Tibial artery (tissue), 4 donors: ENCODE measurements at regions not wholly inside any gene's neighbourhood (a gene's known extent, or its start where the extent isn't known, plus 50 kb on each side); places are given as distances from the start of the nearest gene placed in this dataset.

Source experiments
- DNase-seq, 2 donors: peaks; one replicate each; pipeline ENCODE4 v3.0.0-alpha.2; 2019
- H3K27ac ChIP-seq, 2 donors: fragments of 200-600 bp; sonication (generic) in 1 of 2; 1 replicate in 1 of 2; 2 replicates in 1 of 2; pipeline ENCODE4 v1.5.1; 2018 to 2019; ENCODE audit warnings: mild to moderate bottlenecking in 1 of 2
- H3K27me3 ChIP-seq, 2 donors: fragments of 200-600 bp; sonication (generic) in 1 of 2; one replicate each; pipeline versions ENCODE4 v1.5.1 to v1.6.0; 2016 to 2019
- H3K36me3 ChIP-seq, 3 donors: fragments of 200-600 bp; sonication (generic) in 2 of 3; one replicate each; pipeline ENCODE4 v1.5.1; 2016 to 2019; ENCODE audit warnings: mild to moderate bottlenecking in 2 of 3
- H3K4me1 ChIP-seq, 4 donors: fragments of 200-600 bp; sonication (generic) in 2 of 4; 1 replicate in 3 of 4; 2 replicates in 1 of 4; pipeline ENCODE4 v1.5.1; 2016 to 2019
- H3K4me3 ChIP-seq, 2 donors: fragments of 200-600 bp; sonication (generic) in 1 of 2; 1 replicate in 1 of 2; 2 replicates in 1 of 2; pipeline ENCODE4 v1.5.1; 2018 to 2019; ENCODE audit warnings: mild to moderate bottlenecking in 2 of 2
- H3K9me3 ChIP-seq, 3 donors: fragments of 200-600 bp; sonication (generic) in 1 of 3; one replicate each; pipeline ENCODE4 v1.5.1; 2016 to 2019
- CTCF ChIP-seq, 2 experiments: fragments of 200-600 bp in 1 of 2; fragments of 450-650 bp in 1 of 2; IDR thresholded peaks; one replicate each; pipeline ENCODE4 v1.5.1; 2017 to 2019; ENCODE audit warnings: antibody characterized with exemption in 2 of 2, mild to moderate bottlenecking in 1 of 2, moderate library complexity in 1 of 2
- intact Hi-C: fragments of 100-400 bp; cut with DNase I; formaldehyde crosslinking; loops from one replicate; pipeline ENCODE4 v1.15.0; 2023; ENCODE audit warnings: low total_unique reads

DNA sequence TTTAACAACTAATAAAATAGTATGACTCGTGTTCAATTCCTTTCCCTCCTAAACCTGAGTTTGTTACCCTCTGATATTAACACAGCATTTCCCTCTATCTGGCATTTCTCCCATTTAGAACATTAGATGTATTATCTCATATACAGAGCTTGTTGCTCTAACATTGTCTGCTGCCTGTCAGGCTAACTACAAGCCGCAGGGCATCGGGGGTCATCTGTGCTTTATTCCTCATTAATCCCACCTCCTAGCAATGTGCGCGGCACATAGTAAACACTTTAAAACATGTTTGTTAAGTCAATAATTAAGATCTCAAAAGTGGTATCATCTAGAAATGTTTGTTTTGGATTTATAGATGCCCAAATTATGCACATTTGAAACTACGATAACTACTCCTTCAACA lies 52.9 kb upstream of the NEBL start:
- H3K9me3 ChIP-seq, result no peaks in the 10 kb centered on the region
- H3K4me1 ChIP-seq, result no peaks in the 10 kb centered on the region
- H3K4me3 ChIP-seq, result no peak overlapping the region
- DNase-seq, result no peak
- no peak for TF ChIP-seq CTCF (IDR thresholded peaks at IDR 0.05)
- intact Hi-C loops, result no loop called here
- H3K36me3 ChIP-seq, result no peaks in the 10 kb centered on the region
- H3K27ac ChIP-seq, result no peak overlapping the region
- H3K27me3 ChIP-seq, result no peaks in the 10 kb centered on the region

- no peak for DNase-seq
- H3K4me1 ChIP-seq, result no peaks in the 10 kb centered on the region
- intact Hi-C loops, result no loop called here
- H3K9me3 ChIP-seq, result no peaks in the 10 kb centered on the region
- no peaks in the 10 kb centered on the region for H3K27me3 ChIP-seq
- no peaks in the 10 kb centered on the region for H3K36me3 ChIP-seq
- TF ChIP-seq CTCF (IDR thresholded peaks at IDR 0.05), result no peak
- no peak overlapping the region for H3K4me3 ChIP-seq
- no peak overlapping the region for H3K27ac ChIP-seq
Measured at GRCh38 chr10:20948686-20949327, 51.7 kb upstream of the NEBL start.
